ENCODE measurements at regions not wholly inside any gene's neighbourhood (a gene's known extent, or its start where the extent isn't known, plus 50 kb on each side); places are given as distances from the start of the nearest gene placed in this dataset.

DNA sequence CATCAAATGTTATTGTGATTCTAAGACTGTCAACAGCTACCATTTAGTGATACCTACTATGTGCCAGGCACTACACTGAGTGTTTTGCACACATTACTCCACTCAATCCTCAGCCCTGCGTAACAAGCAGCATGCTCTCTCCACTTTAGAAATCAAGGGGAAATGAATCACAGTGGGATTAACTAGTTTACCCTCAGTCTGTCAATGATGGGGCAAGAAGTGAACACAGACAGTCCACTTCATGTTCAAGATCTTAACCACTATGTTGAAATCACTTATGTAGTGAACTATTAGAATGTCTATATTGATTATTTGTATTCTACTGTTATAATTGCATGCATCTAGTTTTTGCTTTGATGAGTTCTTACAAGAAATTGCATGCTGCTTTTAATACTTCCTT, 165.3 kb downstream of the LTN1 start:
- DNase-seq (ENCODE audit: low spot score): no peak

DNA sequence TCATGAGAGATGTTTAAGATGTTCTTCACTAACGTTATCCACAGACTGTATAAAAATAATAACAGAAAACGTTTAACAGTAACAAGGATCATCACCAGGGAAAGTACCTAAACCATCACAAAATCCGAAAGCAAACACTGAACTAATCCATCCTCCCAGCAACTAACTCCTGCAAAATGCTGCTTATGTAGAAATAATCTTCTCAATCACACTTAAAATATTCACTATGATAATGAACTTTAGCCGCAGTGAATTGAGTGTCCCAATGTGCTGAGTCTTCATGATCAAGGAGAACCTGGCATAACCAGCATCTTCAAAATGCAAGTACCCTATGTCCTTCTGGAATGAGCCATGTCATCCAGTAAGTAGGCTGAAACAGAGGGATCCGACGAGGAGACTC, 166.1 kb downstream of the LTN1 start:
- DNase-seq (ENCODE audit: low spot score): no peak

DNA sequence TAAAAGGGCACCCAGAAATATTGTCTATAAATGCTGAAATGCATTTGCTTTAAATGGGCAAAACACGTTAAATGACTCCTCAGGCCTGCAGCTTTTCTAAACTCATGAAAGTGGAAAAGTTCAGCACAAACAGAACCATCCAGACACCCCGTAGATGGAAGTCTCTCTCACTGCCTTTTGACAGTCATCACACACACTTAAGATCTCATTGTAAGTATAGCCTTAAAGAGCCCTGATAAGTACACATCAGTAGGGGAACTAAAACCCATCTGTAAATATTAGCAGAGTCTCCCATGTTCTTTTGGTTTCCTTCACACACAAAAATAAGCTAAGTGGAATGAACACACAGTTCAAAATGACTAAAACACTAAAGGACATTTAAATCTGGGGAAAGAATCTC, 166.7 kb downstream of the LTN1 start:
- no peak for DNase-seq (ENCODE audit: low spot score)

DNA sequence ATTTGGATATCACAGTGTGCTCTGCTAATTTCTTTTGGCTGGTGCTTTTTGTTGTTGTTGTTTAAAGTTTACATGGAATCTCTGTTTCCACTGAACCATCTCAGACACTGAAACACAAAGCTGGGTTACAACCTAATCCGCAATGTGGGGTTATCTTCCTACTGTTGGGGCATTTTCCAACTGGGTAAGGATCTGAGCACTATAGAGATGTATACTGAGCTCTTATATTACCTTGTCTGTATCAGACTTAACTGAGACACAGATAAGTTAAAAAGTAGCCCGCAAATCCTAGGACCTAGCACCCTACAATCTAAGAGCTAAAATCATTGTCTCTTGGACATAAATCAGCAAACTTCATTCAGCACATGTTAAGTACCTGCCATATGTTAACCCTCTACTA, 169.2 kb downstream of the LTN1 start:
- DNase-seq (ENCODE audit: low spot score): no peak

- no peak for DNase-seq (ENCODE audit: low spot score)
Observed at GRCh38 chr21:28822486-28823335, 170.0 kb downstream of the LTN1 start.

- DNase-seq (ENCODE audit: low spot score): no peak
Observed at GRCh38 chr21:28822123-28822399, 170.6 kb downstream of the LTN1 start.

- DNase-seq (ENCODE audit: low spot score): no peak
Observed at GRCh38 chr21:28821276-28822122, 171.2 kb downstream of the LTN1 start.

DNA sequence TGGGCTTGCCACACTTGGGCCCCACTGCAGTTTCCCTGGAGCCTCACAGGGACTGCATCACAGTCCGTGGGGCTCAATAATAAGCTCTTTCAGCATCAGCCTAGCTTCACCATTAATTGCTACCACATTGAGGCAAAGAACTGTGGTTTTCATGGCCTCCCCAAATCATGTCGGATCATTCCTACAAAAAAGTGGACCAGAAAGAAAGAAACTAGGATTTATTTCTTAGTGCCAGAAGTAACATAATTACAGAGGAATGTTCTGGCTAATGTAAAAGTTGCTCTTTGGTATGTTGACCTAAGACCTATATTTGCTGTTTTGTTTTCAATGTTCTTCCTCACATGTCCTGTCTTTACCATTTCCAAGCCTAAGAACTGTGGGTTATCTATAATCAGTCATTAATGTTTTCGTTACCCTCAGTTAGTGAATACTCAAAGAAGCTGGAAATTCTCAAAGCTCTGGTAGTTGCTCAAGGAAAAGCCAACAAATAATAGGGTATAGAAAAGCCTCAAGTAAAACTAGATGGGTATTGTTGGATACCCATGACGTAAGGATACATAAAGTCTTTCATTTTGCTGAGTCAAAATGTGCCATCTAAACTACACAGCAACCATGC, 173.9 kb downstream of the LTN1 start:
- no peak for DNase-seq (ENCODE audit: low spot score)

DNA sequence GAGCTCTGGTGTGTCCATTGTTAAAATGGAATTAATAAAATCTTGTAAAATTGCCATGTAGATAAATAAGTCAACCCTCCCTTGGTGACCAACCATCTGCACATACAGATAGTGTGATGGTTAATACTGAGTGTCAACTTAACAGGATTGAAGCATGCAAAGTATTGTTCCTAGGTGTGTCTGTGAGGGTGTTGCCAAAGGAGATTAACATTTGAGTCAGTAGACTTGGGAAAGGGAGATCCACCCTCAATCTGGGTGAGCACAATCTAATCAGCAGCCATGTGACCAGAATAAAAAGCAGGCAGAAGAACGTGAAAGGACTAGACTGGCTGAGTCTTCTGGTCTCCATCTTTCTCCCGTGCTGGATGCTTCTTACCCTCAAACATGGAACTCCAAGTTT, 174.8 kb downstream of the LTN1 start:
- no peak for DNase-seq (ENCODE audit: low spot score)

- no peak for DNase-seq (ENCODE audit: low spot score)
Observed at GRCh38 chr21:28811860-28812259, 180.8 kb downstream of the LTN1 start.

DNA sequence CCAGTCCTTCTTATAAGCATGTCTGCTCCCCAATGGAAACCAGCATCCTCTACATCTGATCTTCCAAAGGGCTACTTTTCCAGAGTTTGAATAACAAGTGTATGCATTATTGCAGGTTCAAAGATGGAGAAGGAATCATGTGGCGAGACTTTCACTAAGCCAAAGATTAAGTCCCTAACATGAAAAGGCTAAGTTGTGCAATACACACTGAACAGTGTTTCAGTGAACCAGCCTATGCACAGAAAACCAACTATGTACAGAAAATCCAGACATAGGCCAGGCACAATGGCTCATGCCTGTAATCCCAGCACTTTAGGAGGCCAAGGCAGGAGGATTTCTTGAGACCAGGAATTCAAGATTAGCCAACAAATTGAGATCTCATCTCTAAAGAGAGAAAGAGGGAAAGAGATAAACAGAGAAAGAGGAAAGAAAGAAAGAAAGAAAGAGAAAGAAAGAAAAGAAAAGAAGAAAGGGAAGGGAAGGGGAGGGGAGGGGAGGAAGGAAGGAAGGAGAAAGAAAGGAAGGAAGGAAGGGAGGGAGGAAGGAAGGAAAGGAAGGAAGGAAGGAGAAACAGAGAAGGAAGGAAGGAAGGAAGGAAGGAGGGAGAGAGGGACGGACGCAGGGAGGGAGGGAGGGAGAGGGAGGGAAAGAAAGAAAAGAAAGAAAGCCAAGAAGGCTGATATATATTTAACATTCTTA, 181.7 kb downstream of the LTN1 start:
- no peak for DNase-seq (ENCODE audit: low spot score)

GRCh38 chr21:28805885-28806284, 186.8 kb downstream of the LTN1 start:
- no peak for DNase-seq (ENCODE audit: low spot score)

DNA sequence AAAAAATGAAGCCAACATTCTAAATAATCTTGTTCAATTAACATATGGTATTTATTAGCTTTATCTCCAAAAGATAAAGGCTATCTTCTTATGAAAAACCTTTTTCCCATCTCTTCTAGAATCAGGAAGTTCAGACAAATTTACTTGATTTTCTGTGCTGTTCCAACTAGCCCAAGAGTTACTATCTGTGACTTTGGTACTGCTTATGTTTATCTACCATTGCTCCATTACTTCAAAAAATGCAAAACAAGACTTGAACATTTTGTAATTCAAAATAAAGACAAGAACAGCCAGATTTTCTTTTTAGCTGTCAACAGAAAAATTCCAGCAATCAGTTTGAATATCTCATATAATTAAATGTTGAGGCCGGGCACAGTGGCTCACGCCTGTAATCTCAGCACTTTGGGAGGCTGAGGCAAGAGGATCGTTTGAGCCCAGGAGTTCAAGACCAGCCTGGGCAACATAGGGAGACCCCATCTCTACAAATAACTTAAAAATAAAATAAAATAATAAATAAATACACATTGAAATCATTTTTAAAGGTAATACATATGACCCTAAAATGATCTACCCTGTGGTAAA, 188.5 kb downstream of the LTN1 start:
- DNase-seq (ENCODE audit: low spot score): no peak

DNA sequence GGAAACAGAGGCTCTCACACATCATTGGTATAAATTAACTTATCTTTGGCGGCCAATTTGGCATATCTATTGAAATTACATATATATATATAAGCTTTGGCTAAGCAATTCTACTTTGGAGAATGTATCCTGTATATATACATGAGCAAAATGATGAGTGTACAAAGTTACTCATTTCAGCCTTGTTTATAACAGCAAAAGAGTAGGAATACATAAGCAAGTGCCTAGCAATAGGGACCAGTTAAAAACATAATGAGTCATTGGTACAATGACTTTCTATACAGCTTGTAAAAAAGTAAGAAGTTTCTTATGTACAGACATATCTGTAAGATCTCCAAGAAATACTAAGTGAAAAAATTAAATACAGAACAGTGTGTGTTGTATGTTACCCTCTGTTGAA, 190.8 kb downstream of the LTN1 start:
- DNase-seq (ENCODE audit: low spot score): no peak

DNA sequence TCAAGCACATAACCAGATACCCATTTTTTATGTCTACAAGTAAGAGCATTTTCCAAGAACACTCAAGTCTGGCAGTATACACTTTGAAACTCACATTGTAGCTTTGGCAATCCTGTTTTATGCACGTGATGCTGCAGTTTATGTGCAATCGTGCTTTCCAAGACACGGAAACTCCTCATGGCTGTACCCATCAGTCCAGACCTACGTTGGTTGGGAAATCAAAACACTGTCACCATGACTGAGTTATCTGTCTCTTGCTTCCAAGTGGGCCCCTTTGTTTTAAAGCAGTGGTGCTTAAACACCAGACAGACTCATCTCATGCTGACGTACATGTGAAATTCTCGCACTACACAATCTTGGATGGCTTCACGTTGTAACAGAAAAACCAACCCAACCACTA, 192.8 kb downstream of the LTN1 start:
- no peak for DNase-seq (ENCODE audit: low spot score)

DNA sequence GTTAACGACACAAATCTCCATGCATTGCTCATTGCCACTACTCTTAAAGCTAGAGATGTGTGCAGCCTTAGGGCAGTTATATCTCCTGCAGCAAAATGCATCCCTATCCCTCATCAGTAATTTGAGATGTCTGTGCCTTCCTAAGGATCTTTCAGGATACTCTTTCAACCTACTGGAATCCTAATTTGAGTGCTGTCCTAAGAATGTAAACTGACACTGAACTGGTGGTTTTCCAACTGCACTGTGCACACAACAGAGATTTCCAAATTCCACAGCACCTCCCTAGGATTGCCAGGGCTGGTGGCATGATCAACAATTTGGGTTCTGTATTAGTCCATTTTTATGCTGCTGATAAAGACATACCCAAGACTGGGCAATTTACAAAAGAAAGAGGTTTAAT, 193.9 kb downstream of the LTN1 start:
- no peak for DNase-seq (ENCODE audit: low spot score)

DNA sequence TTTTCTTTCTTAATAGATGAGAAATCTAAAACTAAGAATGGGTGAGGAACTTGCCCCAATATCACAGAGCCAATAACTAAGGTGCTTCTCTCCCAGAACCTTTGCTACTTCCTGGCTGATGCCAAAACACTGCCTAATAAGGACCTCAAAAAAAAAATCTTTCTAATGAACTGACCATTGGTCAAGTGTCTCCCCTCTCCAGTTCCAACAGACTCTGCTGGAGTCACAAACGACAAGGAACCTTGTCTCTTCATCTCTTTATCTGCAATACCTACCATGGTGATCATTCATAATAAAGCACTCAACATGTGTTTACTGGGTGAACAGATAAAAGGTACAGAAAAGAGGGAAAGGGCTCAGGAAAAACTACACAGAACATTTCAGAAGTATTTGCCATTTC, 197.4 kb downstream of the LTN1 start:
- no peak for DNase-seq (ENCODE audit: low spot score)

- no peak for DNase-seq (ENCODE audit: low spot score)
Observed at GRCh38 chr21:28794371-28794851, 198.3 kb downstream of the LTN1 start.

GRCh38 chr21:28793043-28793442, 199.6 kb downstream of the LTN1 start:
- DNase-seq (ENCODE audit: low spot score): no peak

DNA sequence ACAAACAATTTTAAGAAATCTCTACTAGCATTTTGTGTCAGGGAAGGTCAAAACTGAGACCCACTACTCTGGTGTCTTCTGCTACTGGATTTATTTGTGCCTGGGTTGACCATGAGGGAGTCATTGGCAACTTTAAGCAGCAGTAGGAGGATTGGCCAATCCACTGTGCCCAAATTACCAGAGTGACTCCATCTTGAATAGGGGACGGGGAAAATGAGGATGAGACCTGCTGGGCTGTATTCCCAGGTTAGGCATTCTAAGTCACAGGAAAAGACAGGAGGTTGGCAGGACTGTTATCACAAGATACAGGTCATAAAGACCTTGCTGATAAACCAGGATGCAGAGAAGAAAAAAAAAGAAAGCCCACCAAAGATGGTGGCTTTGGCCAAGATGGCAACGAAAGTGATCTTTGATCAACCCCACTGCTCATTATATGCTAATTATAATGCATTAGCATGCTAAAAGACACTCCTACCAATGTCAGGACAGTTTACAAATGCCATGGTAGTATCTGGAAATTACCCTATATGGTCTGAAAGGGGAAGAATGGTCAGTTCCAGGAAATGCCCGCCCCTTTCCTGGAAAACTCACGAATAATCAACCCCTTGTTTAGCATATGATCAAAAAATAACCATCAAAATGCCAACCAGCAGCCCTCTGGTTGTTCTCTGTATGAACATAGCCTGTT, 200.9 kb downstream of the LTN1 start:
- no peak for DNase-seq (ENCODE audit: low spot score)

DNA sequence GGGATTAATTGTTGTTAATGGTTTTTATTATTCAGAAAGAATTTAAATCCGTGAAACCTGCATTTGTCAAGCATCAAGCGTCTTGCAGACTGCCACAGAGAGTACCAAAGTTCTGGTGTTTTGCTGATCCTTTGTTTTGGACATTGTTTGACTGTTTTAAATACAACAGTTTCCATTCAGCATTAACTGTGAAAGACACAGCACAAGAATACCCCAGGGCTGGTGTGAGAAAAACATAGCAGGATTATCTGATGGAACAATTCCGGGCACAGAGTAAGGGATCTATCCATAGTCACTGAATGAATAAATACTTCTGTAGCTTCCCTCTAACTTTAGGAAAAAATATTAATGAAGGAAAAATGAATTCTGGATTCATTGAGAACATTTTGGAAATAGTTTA, 202.3 kb downstream of the LTN1 start:
- no peak for DNase-seq (ENCODE audit: low spot score)

Data from ecto neural progenitor cell (in vitro differentiated cells).